Colonic mucosa (tissue), 4 donors: ENCODE measurements at regions not wholly inside any gene's neighbourhood (a gene's known extent, or its start where the extent isn't known, plus 50 kb on each side); places are given as distances from the start of the nearest gene placed in this dataset.

Experiments
- DNase-seq: peaks from one replicate; pipeline ENCODE4 v3.0.0-alpha.2; 2020
- H3K27ac ChIP-seq: fragments of 200-600 bp; one replicate; pipeline ENCODE4 v1.8.0; 2021
- H3K27me3 ChIP-seq: fragments of 200-600 bp; one replicate; pipeline ENCODE4 v1.8.0; 2021
- H3K36me3 ChIP-seq: fragments of 200-600 bp; one replicate; pipeline ENCODE4 v1.8.0; 2021
- H3K4me1 ChIP-seq: fragments of 200-600 bp; one replicate; pipeline ENCODE4 v1.8.0; 2021; ENCODE audit warnings: mild to moderate bottlenecking
- H3K4me3 ChIP-seq: fragments of 200-600 bp; one replicate; pipeline ENCODE4 v1.8.0; 2021
- H3K9ac ChIP-seq, 2 donors: one replicate each; pipeline ENCODE4 v1.7.0; 2013; ENCODE audit warnings: control low read depth in 2 of 2, low read depth in 2 of 2, low read length in 2 of 2
- H3K9me3 ChIP-seq: fragments of 200-600 bp; one replicate; pipeline ENCODE4 v1.8.0; 2021
- CTCF ChIP-seq: fragments of 200-600 bp; IDR thresholded peaks from one replicate; pipeline ENCODE4 v1.8.0; 2022; ENCODE audit warnings: antibody characterized with exemption, mild to moderate bottlenecking
- intact Hi-C: fragments of 100-400 bp; cut with DNase I; formaldehyde crosslinking; loops from one replicate; pipeline ENCODE4 v1.14.1; 2022
- donor health status: healthy.
- donor health status: DM: no; HTN: no; CAD: no.
- donor health status: DM: no; HTN: no; CAD: no.

GRCh38 chr1:208538587-208538986 is 294.4 kb upstream of the PLXNA2 start:
- no peak overlapping the region for H3K4me3 ChIP-seq
- TF ChIP-seq CTCF = no peak
- no peaks in the 10 kb centered on the region for H3K27me3 ChIP-seq
- intact Hi-C loops = no loop called here
- H3K36me3 ChIP-seq = no peaks in the 10 kb centered on the region
- no peaks in the 10 kb centered on the region for H3K9me3 ChIP-seq
- no peak overlapping the region for H3K27ac ChIP-seq
- no peak for DNase-seq
- H3K9ac ChIP-seq = no peak overlapping the region
- no peaks in the 10 kb centered on the region for H3K4me1 ChIP-seq

- H3K9ac ChIP-seq = no peak overlapping the region
- no peaks in the 10 kb centered on the region for H3K9me3 ChIP-seq
- no peaks in the 10 kb centered on the region for H3K36me3 ChIP-seq
- no peak overlapping the region for H3K4me3 ChIP-seq
- no peak for TF ChIP-seq CTCF
- no peak for DNase-seq
- no peak overlapping the region for H3K27ac ChIP-seq
- intact Hi-C loops = no loop called here
- H3K4me1 ChIP-seq = no peaks in the 10 kb centered on the region
- H3K27me3 ChIP-seq = no peaks in the 10 kb centered on the region
Observed at GRCh38 chr1:208540724-208541123, 296.5 kb upstream of the PLXNA2 start.

- Histone ChIP-seq H3K4me1 (no peaks in the 10 kb centered on the region), H3K27ac (no peak overlapping the region), H3K27me3 (no peaks in the 10 kb centered on the region), H3K4me3 (no peak overlapping the region), H3K36me3 (no peaks in the 10 kb centered on the region), H3K9ac (no peak overlapping the region), H3K9me3 (no peaks in the 10 kb centered on the region)
- intact Hi-C loops = no loop called here
- no peak for TF ChIP-seq CTCF
- no peak for DNase-seq
Observed at GRCh38 chr1:208541225-208541855, 297.2 kb upstream of the PLXNA2 start.

- DNase-seq = no peak
- H3K27me3 ChIP-seq = no peaks in the 10 kb centered on the region
- TF ChIP-seq CTCF = no peak
- H3K36me3 ChIP-seq = no peaks in the 10 kb centered on the region
- no peak overlapping the region for H3K9ac ChIP-seq
- intact Hi-C loops = no loop called here
- no peak overlapping the region for H3K27ac ChIP-seq
- H3K4me3 ChIP-seq = no peak overlapping the region
- H3K9me3 ChIP-seq = no peaks in the 10 kb centered on the region
- no peaks in the 10 kb centered on the region for H3K4me1 ChIP-seq
Observed at GRCh38 chr1:208542309-208542708, 298.1 kb upstream of the PLXNA2 start.

- Histone ChIP-seq H3K27me3 (no peaks in the 10 kb centered on the region), H3K27ac (no peak overlapping the region), H3K9me3 (no peaks in the 10 kb centered on the region), H3K4me1 (no peaks in the 10 kb centered on the region), H3K4me3 (no peak overlapping the region), H3K9ac (no peak overlapping the region), H3K36me3 (no peaks in the 10 kb centered on the region)
- intact Hi-C loops = no loop called here
- no peak for DNase-seq
- TF ChIP-seq CTCF = no peak
Observed at GRCh38 chr1:208544053-208544452, 299.9 kb upstream of the PLXNA2 start.
